ENCODE measurements at regions not wholly inside any gene's neighbourhood (a gene's known extent, or its start where the extent isn't known, plus 50 kb on each side); places are given as distances from the start of the nearest gene placed in this dataset.

DNA sequence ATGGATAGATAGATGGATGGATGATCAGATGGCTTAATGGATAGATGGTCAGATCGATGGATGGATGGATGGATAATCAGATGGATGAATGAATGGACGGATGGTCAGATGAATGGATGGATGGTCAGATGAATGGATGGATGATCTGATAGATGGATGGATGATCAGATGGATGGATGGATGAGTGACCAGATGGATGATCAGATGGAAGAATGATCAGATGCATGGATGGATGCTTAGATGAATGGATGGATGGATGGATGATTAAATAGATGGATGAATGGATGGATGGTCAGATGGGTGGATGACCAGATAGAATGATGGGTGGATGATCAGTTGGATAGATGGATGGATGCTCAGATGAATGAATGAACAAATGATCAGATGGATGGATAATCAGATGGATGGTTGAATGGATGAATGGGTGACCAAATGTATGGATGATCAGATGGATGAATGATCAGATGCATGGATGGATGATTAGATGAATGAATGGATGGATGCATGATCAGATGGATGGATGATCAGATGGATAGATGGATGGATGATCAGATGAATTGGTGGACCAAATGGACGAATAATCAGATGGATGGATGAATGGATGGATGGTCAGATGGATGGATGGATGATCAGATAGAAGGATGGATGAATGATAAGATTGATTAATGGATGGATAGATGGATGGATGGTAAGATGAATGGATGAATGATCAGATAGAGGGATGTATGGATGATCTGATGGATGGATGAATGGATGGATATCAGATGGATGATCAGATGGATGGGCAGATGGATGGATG is 205.1 kb downstream of the TEX29 start:
- no peaks in the 10 kb centered on the region for H3K27me3 ChIP-seq (ENCODE audit: control insufficient read depth in 2 of 2, insufficient read depth in 2 of 2, low read length in 2 of 2)
- H3K9me3 Mint-ChIP-seq = no peaks in the 10 kb centered on the region
- ChIA-PET POLR2A (no interaction called here), CTCF (no interaction called here)
- H3K36me3 Mint-ChIP-seq = no peaks in the 10 kb centered on the region
- intact Hi-C loops (cut with micrococcal nuclease) = no loop called here
- peaks cover 0 to 24% (median 11%) of the 10 kb centered on the region in 5 donors for H3K27me3 Mint-ChIP-seq
- no peaks in the 10 kb centered on the region for H3K36me3 ChIP-seq (ENCODE audit: control insufficient read depth in 2 of 3, insufficient read depth in 3 of 3, low read length in 3 of 3)
- H3K4me1 ChIP-seq (ENCODE audit: control insufficient read depth in 2 of 2, insufficient read depth in 2 of 2, low read length in 2 of 2) = no peaks in the 10 kb centered on the region
- H3K27ac Mint-ChIP-seq = no peak overlapping the region
- DNase-seq (no peak), ATAC-seq (no peak)
- no peaks in the 10 kb centered on the region for H3K9me3 ChIP-seq (ENCODE audit: control insufficient read depth in 2 of 3, low read length in 3 of 3)
- H3K4me1 Mint-ChIP-seq = peaks cover 0 to 4% (median 0%) of the 10 kb centered on the region in 7 donors
- H3K27ac ChIP-seq (ENCODE audit: low read depth, low read length) = no peak overlapping the region
- H3K4me3 ChIP-seq (ENCODE audit: low read length) = no peak overlapping the region
- H3K4me3 Mint-ChIP-seq = no peak overlapping the region

DNA sequence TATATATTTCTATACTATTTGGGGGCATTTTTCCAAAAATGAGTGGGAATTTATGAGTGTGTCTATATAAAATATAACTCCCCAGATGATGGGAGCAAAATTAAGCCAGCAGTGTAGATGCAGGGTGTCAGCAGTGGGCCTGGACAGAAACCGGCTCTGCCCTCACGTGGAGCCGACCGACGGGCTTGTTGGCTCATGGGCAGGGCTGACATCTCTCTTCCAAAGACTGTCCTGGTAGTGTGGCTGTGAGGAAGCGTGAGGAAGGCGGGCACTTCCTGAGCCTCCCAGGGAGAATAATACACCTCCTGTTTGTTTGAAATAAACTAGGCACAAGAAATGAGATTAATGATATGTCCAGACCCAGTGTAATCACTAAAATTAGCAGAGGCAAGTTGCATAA is 206.5 kb downstream of the TEX29 start:
- Histone ChIP-seq H3K4me1 (ENCODE audit: control insufficient read depth in 2 of 2, insufficient read depth in 2 of 2, low read length in 2 of 2) (no peaks in the 10 kb centered on the region), H3K4me3 (ENCODE audit: low read length) (no peak overlapping the region), H3K36me3 (ENCODE audit: control insufficient read depth in 2 of 3, insufficient read depth in 3 of 3, low read length in 3 of 3) (no peaks in the 10 kb centered on the region), H3K27ac (ENCODE audit: low read depth, low read length) (no peak overlapping the region), H3K27me3 (ENCODE audit: control insufficient read depth in 2 of 2, insufficient read depth in 2 of 2, low read length in 2 of 2) (no peaks in the 10 kb centered on the region), H3K9me3 (ENCODE audit: control insufficient read depth in 2 of 3, low read length in 3 of 3) (no peaks in the 10 kb centered on the region)
- intact Hi-C loops (cut with micrococcal nuclease) = no loop called here
- H3K4me1 Mint-ChIP-seq = peaks cover 0 to 4% (median 0%) of the 10 kb centered on the region in 7 donors
- peaks cover 9 to 31% (median 12%) of the 10 kb centered on the region in 5 donors for H3K27me3 Mint-ChIP-seq
- H3K36me3 Mint-ChIP-seq = no peaks in the 10 kb centered on the region
- no peak overlapping the region for H3K27ac Mint-ChIP-seq
- CTCF ChIA-PET = no interaction called here
- no peak overlapping the region for H3K4me3 Mint-ChIP-seq
- DNase-seq (no peak), ATAC-seq (no peak)
- no peaks in the 10 kb centered on the region for H3K9me3 Mint-ChIP-seq
- POLR2A ChIA-PET = no interaction called here

DNA sequence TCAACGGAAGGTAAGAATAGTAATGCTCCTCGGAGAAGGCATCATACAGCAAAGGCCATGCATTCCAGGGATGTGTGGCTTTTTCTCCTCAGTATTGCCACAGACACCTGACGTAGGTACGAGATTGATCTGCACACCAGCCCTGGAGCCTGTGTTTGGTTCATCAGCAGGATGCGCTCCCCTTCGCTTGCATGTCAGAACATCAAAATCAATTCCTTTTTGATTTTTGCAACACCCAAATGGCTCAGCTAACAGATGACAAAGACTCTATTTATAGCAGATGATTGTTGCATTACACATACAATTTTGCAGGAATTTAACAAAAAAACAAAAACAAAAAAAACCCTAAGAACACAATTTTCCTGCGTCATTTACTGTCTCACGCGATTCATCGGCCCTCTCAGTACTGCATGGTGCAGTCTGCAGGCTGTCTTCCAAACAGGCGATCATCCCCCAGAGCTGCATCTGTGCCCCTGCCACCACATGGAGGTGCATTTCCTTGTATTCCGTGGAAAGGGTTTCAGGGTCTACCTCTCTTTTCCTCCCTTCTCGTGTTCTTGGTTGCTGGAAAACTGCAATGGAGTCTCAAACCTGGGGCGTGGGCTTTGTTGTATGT is 207.3 kb downstream of the TEX29 start:
- Mint-ChIP-seq H3K4me3 (no peak overlapping the region), H3K9me3 (no peaks in the 10 kb centered on the region), H3K4me1 (peaks cover 0 to 4% (median 0%) of the 10 kb centered on the region in 7 donors), H3K36me3 (no peaks in the 10 kb centered on the region), H3K27ac (no peak overlapping the region), H3K27me3 (peaks cover 12 to 39% (median 16%) of the 10 kb centered on the region in 5 donors)
- Histone ChIP-seq H3K36me3 (ENCODE audit: control insufficient read depth in 2 of 3, insufficient read depth in 3 of 3, low read length in 3 of 3) (no peaks in the 10 kb centered on the region), H3K27ac (ENCODE audit: low read depth, low read length) (no peak overlapping the region), H3K4me3 (ENCODE audit: low read length) (no peak overlapping the region), H3K4me1 (ENCODE audit: control insufficient read depth in 2 of 2, insufficient read depth in 2 of 2, low read length in 2 of 2) (no peaks in the 10 kb centered on the region), H3K27me3 (ENCODE audit: control insufficient read depth in 2 of 2, insufficient read depth in 2 of 2, low read length in 2 of 2) (no peaks in the 10 kb centered on the region), H3K9me3 (ENCODE audit: control insufficient read depth in 2 of 3, low read length in 3 of 3) (no peaks in the 10 kb centered on the region)
- ATAC-seq (no peak), DNase-seq (no peak)
- POLR2A ChIA-PET = no interaction called here
- intact Hi-C loops (cut with micrococcal nuclease) = no loop called here
- CTCF ChIA-PET = interaction anchor here (0.7 kb wide), 1 partner anchor 1088 kb away, joined by 5 read pairs; no protein-coding TSS in a partner anchor

DNA sequence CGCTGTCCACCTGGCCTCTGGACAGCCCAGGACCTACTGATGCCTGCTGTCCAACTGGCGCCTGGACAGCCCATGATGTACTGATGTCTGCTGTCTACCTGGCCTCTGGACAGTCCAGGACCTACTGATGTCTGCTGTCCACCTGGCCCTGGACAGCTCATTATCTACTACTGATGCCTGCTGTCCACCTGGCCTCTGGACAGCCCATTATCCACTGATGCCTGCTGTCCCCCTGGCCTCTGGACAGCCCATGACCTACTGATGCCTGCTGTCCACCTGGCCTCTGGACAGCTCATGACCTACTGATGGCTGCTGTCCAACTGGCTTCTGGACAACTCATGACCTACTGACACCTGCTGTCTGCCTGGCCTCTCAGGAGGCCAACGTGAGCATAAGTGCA is 208.1 kb downstream of the TEX29 start:
- H3K27me3 ChIP-seq (ENCODE audit: control insufficient read depth in 2 of 2, insufficient read depth in 2 of 2, low read length in 2 of 2) = no peaks in the 10 kb centered on the region
- H3K4me3 ChIP-seq (ENCODE audit: low read length) = no peak overlapping the region
- Mint-ChIP-seq H3K36me3 (no peaks in the 10 kb centered on the region), H3K9me3 (no peaks in the 10 kb centered on the region), H3K4me3 (no peak overlapping the region), H3K27me3 (peaks cover 19 to 47% (median 23%) of the 10 kb centered on the region in 5 donors), H3K27ac (no peak overlapping the region), H3K4me1 (peaks cover 0 to 4% (median 0%) of the 10 kb centered on the region in 7 donors)
- no peaks in the 10 kb centered on the region for H3K4me1 ChIP-seq (ENCODE audit: control insufficient read depth in 2 of 2, insufficient read depth in 2 of 2, low read length in 2 of 2)
- no peaks in the 10 kb centered on the region for H3K36me3 ChIP-seq (ENCODE audit: control insufficient read depth in 2 of 3, insufficient read depth in 3 of 3, low read length in 3 of 3)
- intact Hi-C loops (cut with micrococcal nuclease) = no loop called here
- ATAC-seq = no peak
- ChIA-PET POLR2A (no interaction called here), CTCF (interaction anchor here (0.7 kb wide), 1 partner anchor 1087 kb away, joined by 5 read pairs; no protein-coding TSS in a partner anchor)
- H3K9me3 ChIP-seq (ENCODE audit: control insufficient read depth in 2 of 3, low read length in 3 of 3) = no peaks in the 10 kb centered on the region
- no peak for DNase-seq
- no peak overlapping the region for H3K27ac ChIP-seq (ENCODE audit: low read depth, low read length)

DNA sequence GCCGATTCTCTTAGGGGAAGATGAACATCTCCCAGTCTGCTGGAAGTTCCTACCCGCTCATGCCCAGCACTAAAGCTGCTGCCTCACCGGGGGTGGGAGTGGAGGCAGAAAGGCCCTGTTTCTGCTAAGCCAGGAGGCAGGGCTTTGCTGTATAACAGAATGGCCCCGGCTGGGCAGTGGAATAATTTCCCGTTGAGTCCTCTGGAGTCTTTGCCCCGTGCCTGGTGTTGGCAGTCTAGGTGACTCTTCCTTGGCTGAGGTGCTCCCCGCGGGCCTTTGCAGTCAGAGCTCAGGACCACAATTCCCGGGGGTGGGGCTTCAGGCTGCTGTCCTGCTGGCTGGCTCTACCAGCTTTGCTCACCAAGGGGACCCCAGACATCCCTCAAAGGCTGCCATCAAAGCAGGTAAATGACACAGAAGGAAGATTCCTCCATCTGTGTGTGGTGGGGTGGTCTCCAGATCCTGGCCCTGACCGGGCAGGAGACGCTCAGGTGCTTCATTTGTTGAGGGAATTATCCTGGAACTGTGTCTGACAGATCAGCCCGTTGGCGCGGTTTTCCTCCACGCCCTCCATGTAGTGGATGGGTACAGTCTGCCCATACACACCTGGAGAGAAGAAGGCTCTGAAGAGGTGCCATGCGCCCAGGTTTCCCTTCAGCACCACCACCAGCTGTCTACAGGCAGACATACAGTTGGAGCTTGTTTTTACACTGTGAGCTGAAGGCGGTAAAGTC is 209.9 kb downstream of the TEX29 start:
- H3K4me1 ChIP-seq (ENCODE audit: control insufficient read depth in 2 of 2, insufficient read depth in 2 of 2, low read length in 2 of 2) = no peaks in the 10 kb centered on the region
- DNase-seq = no peak
- no peaks in the 10 kb centered on the region for H3K36me3 ChIP-seq (ENCODE audit: control insufficient read depth in 2 of 3, insufficient read depth in 3 of 3, low read length in 3 of 3)
- H3K27ac ChIP-seq (ENCODE audit: low read depth, low read length) = no peak overlapping the region
- no peak overlapping the region for H3K27ac Mint-ChIP-seq
- H3K4me1 Mint-ChIP-seq = peaks cover 0 to 13% (median 6%) of the 10 kb centered on the region in 7 donors
- H3K27me3 Mint-ChIP-seq = peaks cover 34 to 65% (median 39%) of the 10 kb centered on the region in 5 donors
- H3K9me3 ChIP-seq (ENCODE audit: control insufficient read depth in 2 of 3, low read length in 3 of 3) = no peaks in the 10 kb centered on the region
- intact Hi-C loops (cut with micrococcal nuclease) = no loop called here
- ATAC-seq = no peak
- POLR2A ChIA-PET = no interaction called here
- H3K4me3 Mint-ChIP-seq = no peak overlapping the region
- no peaks in the 10 kb centered on the region for H3K27me3 ChIP-seq (ENCODE audit: control insufficient read depth in 2 of 2, insufficient read depth in 2 of 2, low read length in 2 of 2)
- CTCF ChIA-PET = interaction anchor here (0.6 kb wide), 1 partner anchor 10 kb away, joined by 3 read pairs; no protein-coding TSS in a partner anchor
- no peaks in the 10 kb centered on the region for H3K36me3 Mint-ChIP-seq
- no peak overlapping the region for H3K4me3 ChIP-seq (ENCODE audit: low read length)
- H3K9me3 Mint-ChIP-seq = no peaks in the 10 kb centered on the region

DNA sequence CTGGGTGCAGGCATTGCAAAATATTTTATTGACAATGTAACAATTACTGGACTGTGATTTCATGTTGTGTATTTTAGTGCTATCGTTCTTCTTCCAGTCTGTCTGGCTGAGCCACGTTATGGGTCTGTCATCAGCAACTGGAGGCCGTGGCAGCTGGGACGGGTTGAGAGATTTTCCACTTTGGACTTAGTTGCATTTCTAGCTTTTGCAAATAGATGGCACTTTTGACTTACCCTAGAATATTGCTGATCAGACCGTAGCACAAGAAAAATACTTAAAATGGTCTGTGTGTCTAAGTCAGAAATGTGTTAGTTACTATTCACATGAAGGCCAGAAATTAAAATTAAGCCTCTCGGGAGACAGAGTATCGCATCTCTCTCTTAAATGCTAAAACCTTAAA is 211.1 kb downstream of the TEX29 start:
- intact Hi-C loops (cut with micrococcal nuclease) = no loop called here

More for the DNA sequence above, 211.1 kb downstream of the TEX29 start:
- no peak for ATAC-seq
- DNase-seq = no peak
- Mint-ChIP-seq H3K4me1 (peaks cover 0 to 18% (median 8%) of the 10 kb centered on the region in 7 donors), H3K9me3 (no peaks in the 10 kb centered on the region), H3K27me3 (peaks cover 46 to 77% (median 49%) of the 10 kb centered on the region in 5 donors), H3K4me3 (no peak overlapping the region), H3K27ac (no peak overlapping the region), H3K36me3 (no peaks in the 10 kb centered on the region)
- H3K36me3 ChIP-seq (ENCODE audit: control insufficient read depth in 2 of 3, insufficient read depth in 3 of 3, low read length in 3 of 3) = no peaks in the 10 kb centered on the region
- no peak overlapping the region for H3K4me3 ChIP-seq (ENCODE audit: low read length)
- POLR2A ChIA-PET = no interaction called here
- no peak overlapping the region for H3K27ac ChIP-seq (ENCODE audit: low read depth, low read length)
- CTCF ChIA-PET = no interaction called here
- no peaks in the 10 kb centered on the region for H3K9me3 ChIP-seq (ENCODE audit: control insufficient read depth in 2 of 3, low read length in 3 of 3)
- no peaks in the 10 kb centered on the region for H3K4me1 ChIP-seq (ENCODE audit: control insufficient read depth in 2 of 2, insufficient read depth in 2 of 2, low read length in 2 of 2)
- no peaks in the 10 kb centered on the region for H3K27me3 ChIP-seq (ENCODE audit: control insufficient read depth in 2 of 2, insufficient read depth in 2 of 2, low read length in 2 of 2)
